NCI-H510A (cell line): ENCODE measurements at regions not wholly inside any gene's neighbourhood (a gene's known extent, or its start where the extent isn't known, plus 50 kb on each side); places are given as distances from the start of the nearest gene placed in this dataset.

Experiments
- DNase-seq: peaks from one replicate; lab custom pipeline; 2025; lab: John Stamatoyannopoulos, UW

- DNase-seq = no peak
These were observed 152.9 kb downstream of the EFNB2 start for GRCh38 chr13:106382534-106382933.

GRCh38 chr13:106381091-106381490 is 154.4 kb downstream of the EFNB2 start:
- no peak for DNase-seq

GRCh38 chr13:106377931-106378662 is 157.4 kb downstream of the EFNB2 start:
- DNase-seq = no peak

GRCh38 chr13:106377341-106377740 is 158.1 kb downstream of the EFNB2 start:
- DNase-seq = no peak

- DNase-seq = no peak
These were observed 158.9 kb downstream of the EFNB2 start for GRCh38 chr13:106376401-106377112.

GRCh38 chr13:106375085-106375484 is 160.4 kb downstream of the EFNB2 start:
- DNase-seq = no peak

- DNase-seq = no peak
These were observed 160.8 kb downstream of the EFNB2 start for GRCh38 chr13:106374631-106375030.

- no peak for DNase-seq
These were observed 161.4 kb downstream of the EFNB2 start for GRCh38 chr13:106373989-106374572.

GRCh38 chr13:106373304-106373988 is 162.0 kb downstream of the EFNB2 start:
- peak; percentile 70 for DNase-seq

- no peak for DNase-seq
These were observed 163.0 kb downstream of the EFNB2 start for GRCh38 chr13:106372199-106373155.

GRCh38 chr13:106371024-106371423 is 164.4 kb downstream of the EFNB2 start:
- DNase-seq = no peak

- DNase-seq = no peak
These were observed 165.6 kb downstream of the EFNB2 start for GRCh38 chr13:106369858-106370257.

- DNase-seq = no peak
These were observed 166.4 kb downstream of the EFNB2 start for GRCh38 chr13:106369091-106369490.

- no peak for DNase-seq
These were observed 168.0 kb downstream of the EFNB2 start for GRCh38 chr13:106367361-106367971.

- no peak for DNase-seq
These were observed 172.8 kb downstream of the EFNB2 start for GRCh38 chr13:106362707-106363106.

- no peak for DNase-seq
These were observed 173.8 kb downstream of the EFNB2 start for GRCh38 chr13:106361621-106362020.

- no peak for DNase-seq
These were observed 178.3 kb downstream of the EFNB2 start for GRCh38 chr13:106357198-106357597.

GRCh38 chr13:106355866-106356265 is 179.6 kb downstream of the EFNB2 start:
- no peak for DNase-seq

- no peak for DNase-seq
These were observed 180.5 kb downstream of the EFNB2 start for GRCh38 chr13:106354961-106355360.

- no peak for DNase-seq
These were observed 182.6 kb downstream of the EFNB2 start for GRCh38 chr13:106352850-106353249.

GRCh38 chr13:106351251-106351650 is 184.2 kb downstream of the EFNB2 start:
- no peak for DNase-seq
